A549 (cell line): ENCODE measurements at regions not wholly inside any gene's neighbourhood (a gene's known extent, or its start where the extent isn't known, plus 50 kb on each side); places are given as distances from the start of the nearest gene placed in this dataset.
"Not testable (repeated sequence)": the region's sequence is repeated elsewhere in the genome, so short reads cannot be mapped to it uniquely, and the experiment has no call there.

Experiments
- ATAC-seq, 2 experiments: fragments of 200-7000 bp in 1 of 2; fragments of >200 bp in 1 of 2; cut with Nextera tagmentation in 1 of 2; cut with Tn5 transposase in 1 of 2; 3 replicates each; pipeline versions ENCODE4 v1.8.0 to v1.9.1; 2018 to 2020; ENCODE audit warnings: mild to moderate bottlenecking in 1 of 2, moderate library complexity in 1 of 2
- CTCF ChIA-PET: fragments of 300-600 bp; sonication (Branson Sonifier 250); formaldehyde crosslinking; extraction: SDS; loops from one replicate; lab custom pipeline; 2021; ENCODE audit warnings: antibody characterized with exemption, inconsistent platforms; lab: Yijun Ruan, JAX
- POLR2A ChIA-PET: fragments of 350-600 bp; formaldehyde crosslinking; extraction: SDS; loops from one replicate; lab custom pipeline; 2021; ENCODE audit warnings: antibody characterized with exemption, inconsistent platforms; lab: Yijun Ruan, JAX
- DNase-seq, 2 experiments: peaks; one replicate each; pipeline versions ENCODE4 v3.0.0 to v3.0.0-alpha.2; 2011 to 2016; ENCODE audit warnings: low read depth in 1 of 2, low spot score in 1 of 2
- FAIRE-seq: peaks from 2 replicates; lab custom pipeline; 2011; peaks lifted over from hg19 to GRCh38; lab: Jason Lieb, UNC
- H3K27ac ChIP-seq, 2 experiments: fragments of >200 bp; sonication (Bioruptor Twin); formaldehyde crosslinking; 3 replicates each; pipeline ENCODE4 v1.5.1; 2016 to 2017
- H3K4me1 ChIP-seq: fragments of >200 bp; sonication (Bioruptor Twin); formaldehyde crosslinking; 3 replicates; pipeline ENCODE4 v1.6.1; 2016
- H3K4me2 ChIP-seq: fragments of >200 bp; sonication (Bioruptor Twin); formaldehyde crosslinking; 3 replicates; pipeline ENCODE4 v1.6.1; 2016
- H3K4me3 ChIP-seq: fragments of >200 bp; sonication (Bioruptor Twin); formaldehyde crosslinking; 3 replicates; pipeline ENCODE4 v1.5.1; 2016
- H3K9me3 ChIP-seq: fragments of >200 bp; sonication (Bioruptor Twin); formaldehyde crosslinking; 3 replicates; pipeline ENCODE4 v1.6.1; 2016
- CEBPB ChIP-seq, 2 experiments: fragments of >200 bp in 1 of 2; sonication (Bioruptor Twin) in 1 of 2; formaldehyde crosslinking in 1 of 2; IDR thresholded peaks; 2 replicates each; pipeline ENCODE4 v1.6.1; 2012 to 2016
- CHD2 ChIP-seq: fragments of 150-350 bp; IDR thresholded peaks from 2 replicates; pipeline ENCODE4 v1.6.1; 2014; ENCODE audit warnings: low read length; ENCODE audit not compliant: partially characterized antibody
- CTCF ChIP-seq: fragments of >200 bp; sonication (Bioruptor Twin); formaldehyde crosslinking; IDR thresholded peaks from 3 replicates; pipeline ENCODE4 v1.5.1; 2016
- ELK1 ChIP-seq: fragments of 150-350 bp; IDR thresholded peaks from 2 replicates; pipeline ENCODE4 v1.6.1; 2014; ENCODE audit warnings: low read depth, mild to moderate bottlenecking, low read length
- FOSB ChIP-seq: fragments of 250-450 bp; sonication (Bioruptor Pico); IDR thresholded peaks from 2 replicates; pipeline ENCODE4 v1.5.0; 2020; ENCODE audit warnings: mild to moderate bottlenecking, moderate library complexity
- FOXS1 ChIP-seq: fragments of 250-450 bp; sonication (Bioruptor Pico); IDR thresholded peaks from 2 replicates; pipeline ENCODE4 v1.5.0; 2020; ENCODE audit warnings: mild to moderate bottlenecking, moderate library complexity
- HOXA7 ChIP-seq: fragments of 250-450 bp; sonication (Bioruptor Pico); IDR thresholded peaks from 2 replicates; pipeline ENCODE4 v1.5.0; 2020; ENCODE audit warnings: mild to moderate bottlenecking, moderate library complexity
- JUN ChIP-seq, 2 experiments: fragments of >200 bp; sonication (Bioruptor Twin); formaldehyde crosslinking; IDR thresholded peaks; 2 replicates in 1 of 2; 3 replicates in 1 of 2; pipeline ENCODE4 v1.6.1; 2016 to 2017
- MAZ ChIP-seq: fragments of 150-350 bp; IDR thresholded peaks from 2 replicates; pipeline ENCODE4 v1.6.1; 2014; ENCODE audit warnings: antibody characterized with exemption, low read depth, low read length, borderline replicate concordance
- MYC ChIP-seq: IDR thresholded peaks from 2 replicates; pipeline ENCODE4 v1.6.1; 2012; ENCODE audit warnings: mild to moderate bottlenecking, inconsistent platforms, low read length, improper control_type of control experiment, borderline replicate concordance
- NR3C1 ChIP-seq: fragments of >200 bp; sonication (Bioruptor Twin); formaldehyde crosslinking; IDR thresholded peaks from 3 replicates; pipeline ENCODE4 v1.6.1; 2017
- PBX3 ChIP-seq: IDR thresholded peaks from 2 replicates; pipeline ENCODE4 v1.6.1; 2012
- POLR2A ChIP-seq: IDR thresholded peaks from 2 replicates; pipeline ENCODE4 v1.6.1; 2012; ENCODE audit warnings: mild to moderate bottlenecking, low read length
- POLR2AphosphoS2 ChIP-seq: conservative IDR thresholded peaks from 2 replicates; pipeline ENCODE4 v1.6.1; 2012; ENCODE audit warnings: low read length, improper control_type of control experiment, inconsistent platforms
- RAD21 ChIP-seq, 2 experiments: fragments of >200 bp in 1 of 2; sonication (Bioruptor Twin) in 1 of 2; formaldehyde crosslinking in 1 of 2; IDR thresholded peaks in 1 of 2; conservative IDR thresholded peaks in 1 of 2; 2 replicates in 1 of 2; 3 replicates in 1 of 2; pipeline ENCODE4 v1.6.1; 2012 to 2018; ENCODE audit warnings: inconsistent platforms in 1 of 2
- RARB ChIP-seq: fragments of 250-450 bp; sonication (Bioruptor Pico); IDR thresholded peaks from 2 replicates; pipeline ENCODE4 v1.8.0; 2021; ENCODE audit warnings: mild to moderate bottlenecking, moderate library complexity
- RCOR1 ChIP-seq: fragments of 150-350 bp; IDR thresholded peaks from 2 replicates; pipeline ENCODE4 v1.6.1; 2014; ENCODE audit warnings: antibody characterized with exemption, low read length, low read depth
- RFX5 ChIP-seq: fragments of 450-650 bp; IDR thresholded peaks from 2 replicates; pipeline ENCODE4 v1.7.1; 2014; ENCODE audit warnings: antibody characterized with exemption, mild to moderate bottlenecking, moderate library complexity
- SREBF2 ChIP-seq: fragments of 450-650 bp; IDR thresholded peaks from 2 replicates; pipeline ENCODE4 v1.6.1; 2014; ENCODE audit warnings: mild to moderate bottlenecking, moderate library complexity
- USF2 ChIP-seq: fragments of 450-650 bp; IDR thresholded peaks from 2 replicates; pipeline ENCODE4 v1.6.1; 2014; ENCODE audit warnings: antibody characterized with exemption
- ZC3H11A ChIP-seq: fragments of 450-650 bp; IDR thresholded peaks from 2 replicates; pipeline ENCODE4 v1.6.1; 2014; ENCODE audit warnings: antibody characterized with exemption, mild to moderate bottlenecking
- ZFP36 ChIP-seq: fragments of 450-650 bp; IDR thresholded peaks from 2 replicates; pipeline ENCODE4 v1.6.1; 2014; ENCODE audit warnings: borderline replicate concordance; ENCODE audit not compliant: partially characterized antibody
- ZSCAN20 ChIP-seq: fragments of 250-450 bp; sonication (Bioruptor Pico); IDR thresholded peaks from 2 replicates; pipeline ENCODE4 v1.8.0; 2022; ENCODE audit warnings: mild to moderate bottlenecking, moderate library complexity
- WGBS: methylation state at CpG from one replicate; pipeline ENCODE4 v1.1.6; 2017; ENCODE audit errors: missing lambda C conversion rate; 5-methylcytosine and 5-hydroxymethylcytosine counted together
- TF ChIP-seq, protein P1 (sequence below): fragments of 250-450 bp; sonication (Bioruptor Pico); IDR thresholded peaks from 2 replicates; pipeline ENCODE4 v1.5.0; 2020; ENCODE audit warnings: low read depth, mild to moderate bottlenecking, moderate library complexity
- TF ChIP-seq, protein P2 (sequence below): fragments of 250-450 bp; sonication (Bioruptor Pico); IDR thresholded peaks from 2 replicates; pipeline ENCODE4 v1.5.0; 2021; ENCODE audit warnings: mild to moderate bottlenecking, moderate library complexity, borderline replicate concordance

GRCh38 chr7:142581341-142581740, 167.9 kb upstream of the PRSS1 start (continued):
- TF ChIP-seq USF2 (no peak), POLR2A (no peak), ZSCAN20 (CRISPR knock-in tag) (no peak), RAD21 (conservative IDR thresholded peaks at IDR 0.05 in 1 of 2, IDR thresholded peaks at IDR 0.05 in 1 of 2) (no peak), FOXS1 (CRISPR knock-in tag) (no peak)

GRCh38 chr7:142579946-142580345, 169.3 kb upstream of the PRSS1 start:
- H3K9me3 ChIP-seq: no peaks in the 10 kb centered on the region
- CTCF ChIA-PET: interaction anchor here (1.1 to 6.4 kb wide), 5 partner anchors 22 to 106 kb away, joined by 3 to 53 read pairs (median 4); no protein-coding TSS in a partner anchor
- no peak for ATAC-seq
- TF ChIP-seq RCOR1 (no peak), MAZ (no peak), POLR2AphosphoS2 (no peak), RFX5 (no peak), NR3C1 (no peak), CEBPB (IDR thresholded peaks at IDR 0.05) (no peak), FOSB (CRISPR knock-in tag) (no peak), SREBF2 (no peak), FOXS1 (CRISPR knock-in tag) (no peak), RAD21 (conservative IDR thresholded peaks at IDR 0.05 in 1 of 2, IDR thresholded peaks at IDR 0.05 in 1 of 2) (no peak), POLR2A (no peak), JUN (IDR thresholded peaks at IDR 0.05) (no peak), MYC (no peak), CHD2 (no peak)
- TF ChIP-seq, protein P1, sequence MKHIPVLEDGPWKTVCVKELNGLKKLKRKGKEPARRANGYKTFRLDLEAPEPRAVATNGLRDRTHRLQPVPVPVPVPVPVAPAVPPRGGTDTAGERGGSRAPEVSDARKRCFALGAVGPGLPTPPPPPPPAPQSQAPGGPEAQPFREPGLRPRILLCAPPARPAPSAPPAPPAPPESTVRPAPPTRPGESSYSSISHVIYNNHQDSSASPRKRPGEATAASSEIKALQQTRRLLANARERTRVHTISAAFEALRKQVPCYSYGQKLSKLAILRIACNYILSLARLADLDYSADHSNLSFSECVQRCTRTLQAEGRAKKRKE (CRISPR knock-in tag): no peak
- TF ChIP-seq, protein P2, sequence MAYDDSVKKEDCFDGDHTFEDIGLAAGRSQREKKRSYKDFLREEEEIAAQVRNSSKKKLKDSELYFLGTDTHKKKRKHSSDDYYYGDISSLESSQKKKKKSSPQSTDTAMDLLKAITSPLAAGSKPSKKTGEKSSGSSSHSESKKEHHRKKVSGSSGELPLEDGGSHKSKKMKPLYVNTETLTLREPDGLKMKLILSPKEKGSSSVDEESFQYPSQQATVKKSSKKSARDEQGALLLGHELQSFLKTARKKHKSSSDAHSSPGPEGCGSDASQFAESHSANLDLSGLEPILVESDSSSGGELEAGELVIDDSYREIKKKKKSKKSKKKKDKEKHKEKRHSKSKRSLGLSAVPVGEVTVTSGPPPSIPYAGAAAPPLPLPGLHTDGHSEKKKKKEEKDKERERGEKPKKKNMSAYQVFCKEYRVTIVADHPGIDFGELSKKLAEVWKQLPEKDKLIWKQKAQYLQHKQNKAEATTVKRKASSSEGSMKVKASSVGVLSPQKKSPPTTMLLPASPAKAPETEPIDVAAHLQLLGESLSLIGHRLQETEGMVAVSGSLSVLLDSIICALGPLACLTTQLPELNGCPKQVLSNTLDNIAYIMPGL (CRISPR knock-in tag): no peak
- TF ChIP-seq, all 56 proteins: peak for 0
- Histone ChIP-seq H3K4me3 (no peak overlapping the region), H3K27ac (0 out of 6 replicates have a peak overlapping the region, but pooled peaks of 1 of the 2 experiments have one; percentile 18), H3K4me1 (peaks cover 23% of the 10 kb centered on the region), H3K4me2 (no peak overlapping the region)
- WGBS: 86% methylated on average over 1 of the region's 1 CpG
- FAIRE-seq (no peak), DNase-seq (no peak)
- POLR2A ChIA-PET: no interaction called here

- H3K9me3 ChIP-seq, ATAC-seq, POLR2A ChIA-PET, H3K4me3 ChIP-seq, FAIRE-seq, H3K4me2 ChIP-seq, DNase-seq, CTCF ChIA-PET, H3K4me1 ChIP-seq, H3K27ac ChIP-seq: not testable (repeated sequence)
- 90% methylated on average over 11 of the region's 25 CpGs for WGBS
These were observed 173.9 kb upstream of the PRSS1 start for GRCh38 chr7:142575351-142575750.

- no peak overlapping the region for H3K4me2 ChIP-seq
- H3K9me3 ChIP-seq: no peaks in the 10 kb centered on the region
- 67% methylated on average over 3 of the region's 3 CpGs for WGBS
- ATAC-seq (no peak), DNase-seq (no peak), FAIRE-seq (no peak)
- no peak overlapping the region for H3K27ac ChIP-seq
- H3K4me3 ChIP-seq: no peak overlapping the region
- POLR2A ChIA-PET: no interaction called here
- CTCF ChIA-PET: interaction anchor here (0.9 to 4.1 kb wide), 3 partner anchors 12 to 37 kb away, joined by 3 to 12 read pairs (median 3); no protein-coding TSS in a partner anchor
- peaks cover 16% of the 10 kb centered on the region for H3K4me1 ChIP-seq
- TF ChIP-seq ZFP36 (no peak), RARB (no peak), PBX3 (no peak), ZC3H11A (no peak), MYC (no peak), ELK1 (no peak), HOXA7 (CRISPR knock-in tag) (no peak), CTCF (no peak), POLR2AphosphoS2 (no peak)
These were observed 177.7 kb upstream of the PRSS1 start for GRCh38 chr7:142571581-142571980.
